ENCODE measurements at regions not wholly inside any gene's neighbourhood (a gene's known extent, or its start where the extent isn't known, plus 50 kb on each side); places are given as distances from the start of the nearest gene placed in this dataset.

DNA sequence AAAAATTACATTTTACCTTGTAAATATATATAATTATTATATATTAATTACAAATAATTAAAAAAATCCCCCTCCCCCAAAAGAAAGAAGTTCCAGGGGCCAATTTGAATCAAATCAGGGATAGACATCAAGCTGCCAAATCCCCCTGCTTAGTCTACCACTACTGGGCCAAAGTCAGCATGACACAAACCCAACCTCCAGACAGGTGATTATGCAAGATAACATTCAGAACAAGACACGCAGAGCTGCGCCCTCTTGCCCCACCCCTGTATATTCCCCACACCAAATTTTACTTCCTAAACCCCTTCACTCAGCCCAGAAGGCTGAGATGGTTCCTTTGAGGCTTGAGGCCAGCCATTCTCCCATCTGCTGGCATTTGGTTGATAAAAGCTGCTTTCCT, 2059.1 kb upstream of the CDH6 start:
- TF ChIP-seq, protein P1, sequence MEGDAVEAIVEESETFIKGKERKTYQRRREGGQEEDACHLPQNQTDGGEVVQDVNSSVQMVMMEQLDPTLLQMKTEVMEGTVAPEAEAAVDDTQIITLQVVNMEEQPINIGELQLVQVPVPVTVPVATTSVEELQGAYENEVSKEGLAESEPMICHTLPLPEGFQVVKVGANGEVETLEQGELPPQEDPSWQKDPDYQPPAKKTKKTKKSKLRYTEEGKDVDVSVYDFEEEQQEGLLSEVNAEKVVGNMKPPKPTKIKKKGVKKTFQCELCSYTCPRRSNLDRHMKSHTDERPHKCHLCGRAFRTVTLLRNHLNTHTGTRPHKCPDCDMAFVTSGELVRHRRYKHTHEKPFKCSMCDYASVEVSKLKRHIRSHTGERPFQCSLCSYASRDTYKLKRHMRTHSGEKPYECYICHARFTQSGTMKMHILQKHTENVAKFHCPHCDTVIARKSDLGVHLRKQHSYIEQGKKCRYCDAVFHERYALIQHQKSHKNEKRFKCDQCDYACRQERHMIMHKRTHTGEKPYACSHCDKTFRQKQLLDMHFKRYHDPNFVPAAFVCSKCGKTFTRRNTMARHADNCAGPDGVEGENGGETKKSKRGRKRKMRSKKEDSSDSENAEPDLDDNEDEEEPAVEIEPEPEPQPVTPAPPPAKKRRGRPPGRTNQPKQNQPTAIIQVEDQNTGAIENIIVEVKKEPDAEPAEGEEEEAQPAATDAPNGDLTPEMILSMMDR (IDR thresholded peaks at IDR 0.05): no peak
- TF ChIP-seq POLR2A (IDR thresholded peaks at IDR 0.05): no peak
- TF ChIP-seq EP300 (IDR thresholded peaks at IDR 0.05; ENCODE audit: low read depth): no peak
